H9 (cell line): ENCODE measurements at regions not wholly inside any gene's neighbourhood (a gene's known extent, or its start where the extent isn't known, plus 50 kb on each side); places are given as distances from the start of the nearest gene placed in this dataset.

ENCODE experiments used
- DNase-seq: peaks from one replicate; pipeline ENCODE4 v3.0.0-alpha.2; 2017
- H2AFZ ChIP-seq: one replicate; pipeline ENCODE4 v1.6.1; 2013; ENCODE audit warnings: mild to moderate bottlenecking, low read length, control low read depth, moderate library complexity
- H2AK5ac ChIP-seq: 2 replicates; pipeline ENCODE4 v1.6.1; 2013; ENCODE audit warnings: low read length, control low read depth, mixed read lengths; ENCODE audit not compliant: insufficient read length
- H2BK120ac ChIP-seq: one replicate; pipeline ENCODE4 v1.6.1; 2013; ENCODE audit warnings: low read depth, mild to moderate bottlenecking, low read length, control low read depth, inconsistent platforms; ENCODE audit not compliant: poor library complexity, severe bottlenecking
- H2BK12ac ChIP-seq: 2 replicates; pipeline ENCODE4 v1.6.1; 2013; ENCODE audit warnings: low read length, control low read depth, mixed read lengths, low read depth; ENCODE audit not compliant: insufficient read length
- H2BK15ac ChIP-seq: 2 replicates; pipeline ENCODE4 v1.6.1; 2013; ENCODE audit warnings: low read depth, low read length, control low read depth
- H2BK20ac ChIP-seq: one replicate; pipeline ENCODE4 v1.6.1; 2013; ENCODE audit warnings: low read depth, mild to moderate bottlenecking, low read length, control low read depth, inconsistent platforms; ENCODE audit not compliant: poor library complexity, severe bottlenecking
- H2BK5ac ChIP-seq: 2 replicates; pipeline ENCODE4 v1.6.1; 2013; ENCODE audit warnings: low read length, control low read depth, mixed read lengths; ENCODE audit not compliant: insufficient read length
- H3K14ac ChIP-seq: 2 replicates; pipeline ENCODE4 v1.6.1; 2013; ENCODE audit warnings: low read length, control low read depth; ENCODE audit not compliant: insufficient read depth
- H3K18ac ChIP-seq: 2 replicates; pipeline ENCODE4 v1.6.1; 2013; ENCODE audit warnings: low read depth, mild to moderate bottlenecking, mixed read lengths, low read length, control low read depth; ENCODE audit not compliant: insufficient read length
- H3K23ac ChIP-seq: 2 replicates; pipeline ENCODE4 v1.6.1; 2013; ENCODE audit warnings: low read length, control low read depth, mixed read lengths, low read depth; ENCODE audit not compliant: insufficient read length
- H3K23me2 ChIP-seq: 2 replicates; pipeline ENCODE4 v1.6.1; 2013; ENCODE audit warnings: low read depth, mild to moderate bottlenecking, mixed read lengths, low read length, control low read depth; ENCODE audit not compliant: insufficient read length, poor library complexity, severe bottlenecking
- H3K27ac ChIP-seq: 2 replicates; pipeline ENCODE4 v1.5.1; 2013; ENCODE audit warnings: low read length, control low read depth, mixed read lengths, low read depth; ENCODE audit not compliant: insufficient read length
- H3K27me3 ChIP-seq: 2 replicates; pipeline ENCODE4 v1.6.1; 2013; ENCODE audit warnings: low read length, control low read depth, inconsistent platforms; ENCODE audit not compliant: insufficient read depth
- H3K4ac ChIP-seq: 2 replicates; pipeline ENCODE4 v1.6.1; 2013; ENCODE audit warnings: low read depth, mild to moderate bottlenecking, control low read depth, inconsistent platforms, low read length, moderate library complexity
- H3K4me1 ChIP-seq: 2 replicates; pipeline ENCODE4 v1.6.1; 2013; ENCODE audit warnings: low read length, control low read depth, inconsistent platforms; ENCODE audit not compliant: insufficient read depth
- H3K4me2 ChIP-seq: 2 replicates; pipeline ENCODE4 v1.6.1; 2013; ENCODE audit warnings: low read length, control low read depth, mixed read lengths; ENCODE audit not compliant: insufficient read length, insufficient read depth
- H3K56ac ChIP-seq: 2 replicates; pipeline ENCODE4 v1.6.1; 2013; ENCODE audit warnings: low read depth, mild to moderate bottlenecking, mixed read lengths, low read length, control low read depth; ENCODE audit not compliant: insufficient read length
- H3K79me1 ChIP-seq: 2 replicates; pipeline ENCODE4 v1.6.1; 2013; ENCODE audit warnings: low read depth, mild to moderate bottlenecking, moderate library complexity, low read length, control low read depth, inconsistent platforms; ENCODE audit not compliant: insufficient read depth, poor library complexity, severe bottlenecking
- H3K79me2 ChIP-seq: 2 replicates; pipeline ENCODE4 v1.6.1; 2013; ENCODE audit warnings: low read length, control low read depth, inconsistent platforms; ENCODE audit not compliant: insufficient read depth
- H3K9ac ChIP-seq: 2 replicates; pipeline ENCODE4 v1.6.1; 2013; ENCODE audit warnings: low read length, control low read depth, mixed read lengths; ENCODE audit not compliant: insufficient read length; ENCODE audit errors: extremely low read depth
- H3K9me3 ChIP-seq: one replicate; pipeline ENCODE4 v1.6.1; 2013; ENCODE audit warnings: low read depth, low read length, inconsistent platforms; ENCODE audit not compliant: control insufficient read depth
- H3T11ph ChIP-seq: one replicate; pipeline ENCODE4 v1.6.1; 2013; ENCODE audit warnings: mild to moderate bottlenecking, low read length, control low read depth, inconsistent platforms
- H4K20me1 ChIP-seq: one replicate; pipeline ENCODE4 v1.6.1; 2013; ENCODE audit not compliant: control insufficient read depth, insufficient read length, insufficient read depth
- H4K5ac ChIP-seq: 2 replicates; pipeline ENCODE4 v1.6.1; 2013; ENCODE audit warnings: low read depth, mild to moderate bottlenecking, mixed read lengths, low read length, control low read depth; ENCODE audit not compliant: insufficient read length
- H4K8ac ChIP-seq: replicated peaks from 2 replicates; pipeline ENCODE4 v1.6.1; 2013; ENCODE audit warnings: low read length, control low read depth, mixed read lengths, low read depth; ENCODE audit not compliant: insufficient read length
- H4K91ac ChIP-seq: 2 replicates; pipeline ENCODE4 v1.6.1; 2013; ENCODE audit warnings: low read depth, mild to moderate bottlenecking, moderate library complexity, mixed read lengths, low read length, control low read depth; ENCODE audit not compliant: insufficient read length
- H3K27ac Mint-ChIP-seq, 3 experiments: 2 replicates in 2 of 3; 3 replicates in 1 of 3; pipeline ENCODE4 v1.8.0; 2020 to 2021; ENCODE audit warnings: mixed read lengths in 3 of 3, mild to moderate bottlenecking in 1 of 3, moderate library complexity in 1 of 3
- H3K27me3 Mint-ChIP-seq: 2 replicates; pipeline ENCODE4 v1.8.0; 2021; ENCODE audit warnings: low read depth, mild to moderate bottlenecking, moderate library complexity, mixed read lengths
- H3K36me3 Mint-ChIP-seq, 3 experiments: 2 replicates in 2 of 3; 3 replicates in 1 of 3; pipeline ENCODE4 v1.8.0; 2020 to 2021; ENCODE audit warnings: low read depth in 3 of 3, mixed read lengths in 3 of 3; ENCODE audit not compliant: insufficient read depth in 1 of 3
- H3K4me1 Mint-ChIP-seq, 2 experiments: 2 replicates each; pipeline ENCODE4 v1.8.0; 2020; ENCODE audit warnings: mixed read lengths in 2 of 2
- H3K4me3 Mint-ChIP-seq, 2 experiments: 2 replicates in 1 of 2; 3 replicates in 1 of 2; pipeline ENCODE4 v1.8.0; 2020 to 2021; ENCODE audit warnings: mild to moderate bottlenecking in 2 of 2, mixed read lengths in 2 of 2, moderate library complexity in 1 of 2
- H3K9me3 Mint-ChIP-seq, 2 experiments: 2 replicates in 1 of 2; 3 replicates in 1 of 2; pipeline ENCODE4 v1.8.0; 2020; ENCODE audit warnings: mild to moderate bottlenecking in 2 of 2, mixed read lengths in 2 of 2, moderate library complexity in 1 of 2
- CTCF ChIP-seq: fragments of 200-600 bp; sonication (generic); conservative IDR thresholded peaks from 3 replicates; pipeline ENCODE4 v1.8.0; 2021; ENCODE audit warnings: antibody characterized with exemption, mild to moderate bottlenecking
- WGBS: extraction: QIAGEN DNeasy Blood & Tissue Kit; methylation state at CpG from one replicate; pipeline ENCODE4 v1.1.7; 2013; ENCODE audit warnings: missing lambda C conversion rate, low lambda C conversion rate, mixed read lengths; ENCODE audit not compliant: insufficient read length; ENCODE audit errors: extremely low coverage; 5-methylcytosine and 5-hydroxymethylcytosine counted together

GRCh38 chr6:114595186-114595585 is 252.4 kb upstream of the HS3ST5 start:
- Histone ChIP-seq H3K23me2 (no peaks in the 10 kb centered on the region), H3K79me2 (no peaks in the 10 kb centered on the region), H3K4me2 (no peak overlapping the region), H3K18ac (no peak overlapping the region), H2BK5ac (no peak overlapping the region), H3K4me1 (no peaks in the 10 kb centered on the region), H3K4ac (no peak overlapping the region), H4K8ac (no peak overlapping the region), H3K27ac (no peak overlapping the region), H3T11ph (no peak overlapping the region), H4K91ac (no peak overlapping the region), H3K14ac (no peak overlapping the region), H3K9ac (no peak overlapping the region), H3K9me3 (no peaks in the 10 kb centered on the region), H4K5ac (no peak overlapping the region), H2BK20ac (no peak overlapping the region), H2BK15ac (no peak overlapping the region), H3K23ac (no peak overlapping the region), H2BK12ac (no peak overlapping the region), H2BK120ac (no peak overlapping the region), H3K27me3 (no peaks in the 10 kb centered on the region), H3K56ac (no peak overlapping the region), H4K20me1 (no peaks in the 10 kb centered on the region), H2AK5ac (no peak overlapping the region), H2AFZ (no peak overlapping the region), H3K79me1 (no peaks in the 10 kb centered on the region)
- TF ChIP-seq CTCF: no peak
- Mint-ChIP-seq H3K27ac (no peak overlapping the region; a peak in 1 of 7 replicates), H3K4me1 (no peaks in the 10 kb centered on the region), H3K36me3 (peaks cover 0 to 8% (median 3%) of the 10 kb centered on the region in 3 experiments; a peak in 4 of 7 replicates), H3K9me3 (peaks cover 3 to 6% of the 10 kb centered on the region in 2 experiments; a peak in 4 of 5 replicates), H3K27me3 (no peaks in the 10 kb centered on the region), H3K4me3 (no peak overlapping the region)
- no CpG with 5 or more reads among the region's 1 CpG for WGBS
- no peak for DNase-seq
